K562 (cell line): ENCODE measurements at regions not wholly inside any gene's neighbourhood (a gene's known extent, or its start where the extent isn't known, plus 50 kb on each side); places are given as distances from the start of the nearest gene placed in this dataset.

Experiments
- CUX1 ChIP-seq: fragments of 200-800 bp; sonication (Bioruptor generic); IDR thresholded peaks from 2 replicates; pipeline ENCODE4 v1.6.1; 2016; ENCODE audit warnings: missing genetic modification characterization, missing compliant biosample characterization
- EZH2 ChIP-seq: IDR thresholded peaks from 2 replicates; pipeline ENCODE4 v1.6.1; 2012; ENCODE audit warnings: low read depth, mild to moderate bottlenecking, inconsistent platforms, low read length, borderline replicate concordance
- JUN ChIP-seq, 2 experiments: sonication (generic) in 1 of 2; formaldehyde crosslinking in 1 of 2; IDR thresholded peaks; 2 replicates each; pipeline versions ENCODE4 v1.6.1 to v1.8.0; 2012 to 2022; ENCODE audit warnings: borderline replicate concordance in 2 of 2, mild to moderate bottlenecking in 2 of 2, improper control_type of control experiment in 1 of 2, low read depth in 1 of 2, low read length in 1 of 2, missing genetic modification reagents in 1 of 2
- POLR2A ChIP-seq: fragments of 450-650 bp; conservative IDR thresholded peaks from 2 replicates; pipeline ENCODE4 v1.6.1; 2016
- SP2 ChIP-seq: IDR thresholded peaks from 2 replicates; pipeline ENCODE4 v1.6.1; 2011; ENCODE audit warnings: mild to moderate bottlenecking, low read depth, low read length, moderate library complexity; ENCODE audit not compliant: poor library complexity, severe bottlenecking; ENCODE audit errors: extremely low read depth
- TCF7 ChIP-seq: sonication (generic); IDR thresholded peaks from 2 replicates; pipeline ENCODE4 v1.6.1; 2016; ENCODE audit warnings: antibody characterized with exemption, borderline replicate concordance
- TOE1 ChIP-seq, 2 experiments: fragments of 450-650 bp in 1 of 2; sonication (generic) in 1 of 2; formaldehyde crosslinking in 1 of 2; IDR thresholded peaks; 2 replicates each; pipeline versions ENCODE4 v1.7.1 to v1.8.0; 2016 to 2022; ENCODE audit warnings: borderline replicate concordance in 2 of 2, mild to moderate bottlenecking in 2 of 2, antibody characterized with exemption in 1 of 2, inconsistent platforms in 1 of 2, low read depth in 1 of 2, missing genetic modification reagents in 1 of 2, moderate library complexity in 1 of 2
- TF ChIP-seq, protein P1 (sequence below), 2 experiments: IDR thresholded peaks; 2 replicates each; pipeline ENCODE4 v1.6.1; 2012; ENCODE audit warnings: improper control_type of control experiment in 2 of 2, low read depth in 2 of 2, low read length in 2 of 2, borderline replicate concordance in 1 of 2

GRCh38 chr11:23317816-23318215, 457.5 kb upstream of the CCDC179 start:
- TF ChIP-seq TCF7 (no peak), CUX1 (no peak), POLR2A (no peak), EZH2 (no peak), JUN (IDR thresholded peaks at IDR 0.05; ENCODE audit: borderline replicate concordance, low read depth, low read length) (no peak), JUN (CRISPR knock-in tag; IDR thresholded peaks at IDR 0.05; ENCODE audit: borderline replicate concordance) (no peak), TOE1 (IDR thresholded peaks at IDR 0.05; ENCODE audit: borderline replicate concordance) (no peak), TOE1 (CRISPR knock-in tag; IDR thresholded peaks at IDR 0.05; ENCODE audit: borderline replicate concordance, low read depth) (no peak), SP2 (no peak)
- TF ChIP-seq, protein P1, sequence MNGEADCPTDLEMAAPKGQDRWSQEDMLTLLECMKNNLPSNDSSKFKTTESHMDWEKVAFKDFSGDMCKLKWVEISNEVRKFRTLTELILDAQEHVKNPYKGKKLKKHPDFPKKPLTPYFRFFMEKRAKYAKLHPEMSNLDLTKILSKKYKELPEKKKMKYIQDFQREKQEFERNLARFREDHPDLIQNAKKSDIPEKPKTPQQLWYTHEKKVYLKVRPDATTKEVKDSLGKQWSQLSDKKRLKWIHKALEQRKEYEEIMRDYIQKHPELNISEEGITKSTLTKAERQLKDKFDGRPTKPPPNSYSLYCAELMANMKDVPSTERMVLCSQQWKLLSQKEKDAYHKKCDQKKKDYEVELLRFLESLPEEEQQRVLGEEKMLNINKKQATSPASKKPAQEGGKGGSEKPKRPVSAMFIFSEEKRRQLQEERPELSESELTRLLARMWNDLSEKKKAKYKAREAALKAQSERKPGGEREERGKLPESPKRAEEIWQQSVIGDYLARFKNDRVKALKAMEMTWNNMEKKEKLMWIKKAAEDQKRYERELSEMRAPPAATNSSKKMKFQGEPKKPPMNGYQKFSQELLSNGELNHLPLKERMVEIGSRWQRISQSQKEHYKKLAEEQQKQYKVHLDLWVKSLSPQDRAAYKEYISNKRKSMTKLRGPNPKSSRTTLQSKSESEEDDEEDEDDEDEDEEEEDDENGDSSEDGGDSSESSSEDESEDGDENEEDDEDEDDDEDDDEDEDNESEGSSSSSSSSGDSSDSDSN (IDR thresholded peaks at IDR 0.05; ENCODE audit: borderline replicate concordance in 1 of 2, low read depth in 2 of 2, low read length in 2 of 2) = no peak
